KG1 (cell line): ENCODE measurements at regions not wholly inside any gene's neighbourhood (a gene's known extent, or its start where the extent isn't known, plus 50 kb on each side); places are given as distances from the start of the nearest gene placed in this dataset.

ENCODE experiments used
- DNase-seq: peaks from one replicate; lab custom pipeline; 2025; lab: John Stamatoyannopoulos, UW

- DNase-seq: no peak
These were observed 880.2 kb downstream of the NLGN4Y start for GRCh38 chrY:15404551-15404950.

GRCh38 chrY:15415165-15415564, 890.8 kb downstream of the NLGN4Y start:
- no peak for DNase-seq

- DNase-seq: no peak
These were observed 894.3 kb downstream of the NLGN4Y start for GRCh38 chrY:15418613-15419012.

DNA sequence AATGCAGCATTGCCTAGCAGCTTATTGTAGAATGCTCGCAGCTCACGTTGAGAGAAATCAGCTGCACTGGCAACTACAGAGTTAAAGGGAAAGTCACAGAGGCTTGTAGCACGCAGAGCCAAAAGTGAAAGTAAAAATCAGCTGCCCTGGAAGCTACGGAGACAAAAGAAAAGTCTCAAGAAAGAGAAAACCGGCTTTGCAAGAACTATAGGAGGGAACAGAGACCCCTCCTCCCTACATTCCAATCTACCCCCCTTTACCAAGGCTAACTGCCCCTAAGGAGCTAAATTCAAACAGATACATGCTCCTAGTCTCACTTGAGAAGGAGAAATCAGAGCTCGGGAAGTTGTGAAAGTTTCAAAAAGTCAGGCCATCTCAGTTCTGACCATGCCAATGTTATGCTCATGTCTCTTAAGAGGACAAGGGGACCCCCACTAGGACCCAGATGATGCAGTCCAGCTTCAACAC, 900.4 kb downstream of the NLGN4Y start:
- DNase-seq: peak; percentile 11

DNA sequence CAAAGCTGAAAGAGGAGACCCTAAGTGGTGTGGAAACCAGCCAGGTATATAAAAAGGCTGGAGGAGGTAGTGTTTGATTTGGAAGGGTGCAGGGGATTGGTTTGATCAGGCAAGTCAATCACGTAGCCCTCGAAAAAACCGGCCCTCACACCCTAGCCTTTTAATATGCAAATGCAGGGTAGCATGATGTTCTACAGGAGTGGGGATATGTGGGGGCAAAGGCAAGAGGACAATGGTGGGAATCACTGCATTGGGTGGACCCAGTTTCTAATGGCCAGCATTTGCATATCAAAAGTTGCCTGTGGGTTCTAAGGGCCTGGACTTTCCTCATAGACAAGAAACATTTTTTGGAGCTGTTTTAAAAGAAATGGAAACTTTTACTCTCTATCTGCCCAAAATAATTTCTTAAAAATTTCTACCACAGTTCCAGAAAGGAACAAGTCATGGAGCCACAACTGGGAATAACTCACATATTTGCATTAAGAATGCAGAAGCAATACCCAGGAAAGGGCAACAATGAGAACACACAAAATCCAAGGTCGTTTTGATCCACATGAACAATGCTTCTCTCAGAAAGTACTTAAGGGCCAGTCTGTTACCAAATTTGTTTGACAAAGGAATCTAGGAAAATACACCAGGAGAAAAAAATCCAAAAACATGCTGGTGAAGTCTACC, 915.8 kb downstream of the NLGN4Y start:
- DNase-seq: no peak

DNA sequence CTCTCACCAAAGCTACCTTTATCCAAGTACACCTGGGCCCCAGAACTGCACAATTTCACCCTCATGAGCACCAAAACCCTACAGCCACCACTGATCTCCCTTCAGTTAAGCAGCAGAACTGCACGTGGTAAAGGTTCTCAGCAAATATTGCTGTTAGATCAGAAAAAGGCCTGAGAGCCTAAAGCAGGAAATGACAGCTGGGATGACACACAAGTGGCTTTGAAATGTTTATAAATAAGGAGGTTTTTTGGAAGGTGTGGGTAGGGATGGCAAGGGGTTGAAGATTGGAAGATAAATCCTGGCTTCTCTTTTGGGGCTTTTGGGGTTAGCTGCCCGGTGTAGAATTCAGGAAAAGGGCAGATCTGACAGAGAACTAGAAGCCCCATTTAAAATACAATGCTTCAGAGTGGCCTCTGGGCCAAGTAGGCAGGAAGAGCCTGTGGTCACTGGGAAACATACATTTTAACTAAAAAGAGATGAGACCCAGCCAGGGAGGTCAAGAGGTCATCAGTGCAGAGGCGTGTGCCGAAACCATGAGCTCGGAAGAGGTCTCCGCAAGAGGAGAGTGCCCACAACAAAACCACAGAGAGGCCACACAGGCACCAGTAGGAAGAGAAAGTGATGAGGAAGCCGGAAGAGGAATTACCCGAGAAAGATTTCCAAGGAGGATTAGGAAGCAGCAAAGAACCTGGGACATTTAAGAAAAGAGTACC, 916.5 kb downstream of the NLGN4Y start:
- no peak for DNase-seq

GRCh38 chrY:15441878-15442277, 917.5 kb downstream of the NLGN4Y start:
- DNase-seq: no peak

DNA sequence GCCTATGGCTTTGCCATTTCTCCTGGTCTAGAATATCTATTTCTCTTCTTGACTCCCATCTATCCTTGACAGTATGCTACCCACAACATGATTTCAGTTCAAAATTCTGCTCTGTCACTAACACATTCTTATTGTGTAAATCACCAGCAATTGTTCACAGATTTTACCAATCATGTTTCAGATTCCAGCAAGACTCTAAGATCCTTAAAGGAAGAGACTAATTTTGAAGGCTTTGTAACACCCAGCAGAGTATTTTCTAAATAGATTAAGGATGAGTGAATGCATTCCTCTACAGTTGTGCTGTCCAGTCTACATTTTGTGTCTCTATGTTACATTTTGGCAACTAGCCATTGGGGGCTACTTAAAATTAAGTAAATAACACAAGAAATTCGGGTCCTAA, 921.5 kb downstream of the NLGN4Y start:
- DNase-seq: no peak

- DNase-seq: no peak
These were observed 922.5 kb downstream of the NLGN4Y start for GRCh38 chrY:15446861-15447260.

DNA sequence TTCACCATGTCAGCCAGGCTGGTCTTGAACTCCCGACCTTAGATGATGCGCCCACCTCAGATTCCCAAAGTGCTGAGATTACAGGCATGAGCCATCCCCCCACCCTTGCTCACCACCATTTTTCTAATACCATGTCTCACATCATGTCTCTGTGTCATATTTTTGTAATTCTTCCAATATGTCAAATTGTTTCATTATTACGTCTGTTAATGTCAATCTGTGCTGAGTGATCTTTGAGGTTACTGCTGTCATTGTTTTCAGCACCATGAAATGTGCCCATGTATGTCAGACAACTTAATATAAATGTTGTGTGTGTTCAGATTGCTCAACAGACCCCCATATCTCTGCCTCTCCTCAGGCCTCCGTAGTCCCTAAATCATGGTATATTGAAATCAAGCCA, 923.6 kb downstream of the NLGN4Y start:
- DNase-seq: no peak

DNA sequence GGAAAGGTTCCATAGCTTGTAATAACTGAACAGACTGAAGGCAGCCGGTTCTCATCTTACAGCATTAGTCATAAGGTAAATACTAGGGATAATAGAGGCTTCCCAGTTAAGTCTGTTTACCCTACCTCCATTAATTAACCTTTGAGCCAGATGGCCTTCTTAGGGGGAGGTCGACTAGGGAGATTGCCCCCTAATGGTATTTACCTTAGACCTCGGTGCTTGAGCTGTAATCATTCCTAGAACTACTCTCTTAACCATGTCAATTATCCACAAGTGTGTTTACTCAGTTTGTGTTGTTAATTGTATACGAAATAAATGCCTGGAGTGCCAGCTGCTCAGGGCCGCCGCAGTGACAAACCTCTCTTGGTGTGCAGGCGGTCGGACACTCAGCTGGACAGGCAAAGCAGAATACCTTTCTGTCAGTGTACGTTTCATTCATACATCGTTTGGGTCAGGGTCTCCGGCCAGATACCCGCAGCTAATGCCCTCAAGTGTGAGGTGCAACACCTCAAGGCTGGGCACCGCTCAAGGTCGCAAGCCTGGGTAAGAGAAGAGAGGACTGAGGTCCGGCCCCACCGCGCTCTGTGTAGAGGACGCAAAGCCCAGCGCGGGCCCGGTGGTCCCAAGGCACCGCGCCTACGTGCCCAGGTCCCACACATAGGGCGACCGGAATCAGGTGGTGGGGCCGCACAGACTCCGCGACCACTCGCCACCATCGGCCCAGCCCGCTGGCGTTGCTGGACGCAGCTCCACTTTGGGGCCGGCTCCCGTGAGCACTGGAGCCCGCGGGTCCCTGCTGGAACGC, 931.0 kb downstream of the NLGN4Y start:
- no peak for DNase-seq

DNA sequence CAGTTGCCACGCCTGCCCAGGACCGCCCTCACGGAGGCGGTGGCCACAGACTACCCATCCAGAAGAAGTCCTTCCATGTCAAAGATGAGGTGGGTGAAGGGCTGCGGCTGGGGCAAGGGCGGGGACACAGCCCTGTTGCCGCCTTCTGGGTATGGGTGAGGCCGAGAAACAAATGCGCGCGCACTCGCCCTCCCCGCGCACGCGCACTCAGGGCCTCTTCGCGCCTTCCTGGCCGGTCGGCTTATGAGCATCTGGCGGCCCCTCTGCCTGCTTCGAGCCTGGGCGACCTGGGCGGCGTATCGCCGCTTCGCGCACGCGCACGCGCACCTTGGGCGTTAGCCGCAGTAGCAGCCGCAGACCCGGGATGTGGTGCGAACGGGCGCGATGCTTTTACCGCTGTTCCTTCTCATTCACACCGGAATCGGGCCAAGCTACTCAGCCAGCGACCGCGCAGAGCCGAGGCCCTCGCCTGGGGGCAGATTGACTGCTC, 931.7 kb downstream of the NLGN4Y start:
- DNase-seq: no peak

DNA sequence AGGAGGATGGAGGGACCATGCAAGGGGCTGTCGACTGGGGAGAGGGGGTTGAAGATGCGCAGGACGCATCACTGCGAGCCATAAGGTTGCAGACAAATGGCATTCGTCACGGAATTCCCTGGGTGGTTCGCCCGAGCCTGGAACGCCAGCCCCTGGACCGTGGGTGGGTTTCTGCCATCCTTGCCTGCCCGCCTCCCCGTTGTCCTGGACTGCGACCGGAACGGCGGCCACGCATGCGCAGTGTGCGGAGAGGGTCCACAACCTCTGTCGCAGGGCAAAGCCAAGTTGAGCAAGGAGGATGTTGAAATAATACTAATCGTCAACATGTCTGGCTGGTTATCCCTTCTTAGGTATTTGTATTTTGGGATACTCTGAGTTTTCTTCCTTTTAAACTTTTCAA, 932.2 kb downstream of the NLGN4Y start:
- no peak for DNase-seq

DNA sequence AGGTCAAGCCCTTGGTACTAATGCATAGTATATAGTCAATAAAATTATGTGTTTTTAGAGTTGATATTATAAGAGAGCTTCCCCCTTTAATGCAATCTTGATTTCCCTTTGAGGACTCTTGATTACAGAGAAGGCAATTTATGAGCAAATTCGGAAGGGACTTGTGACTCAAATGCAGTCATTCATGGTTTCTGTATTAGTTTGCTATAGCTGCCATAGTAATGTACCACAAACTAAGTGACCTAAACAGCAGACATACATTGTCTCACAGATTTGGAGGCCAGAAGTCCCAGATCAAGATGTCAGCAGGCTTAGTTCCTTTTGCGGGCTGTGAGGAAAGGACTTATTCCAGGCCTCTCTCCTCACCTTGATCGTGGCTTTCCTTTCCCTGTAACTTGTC, 933.4 kb downstream of the NLGN4Y start:
- no peak for DNase-seq

- no peak for DNase-seq
These were observed 934.1 kb downstream of the NLGN4Y start for GRCh38 chrY:15458426-15458825.

GRCh38 chrY:15465880-15466279, 941.6 kb downstream of the NLGN4Y start:
- DNase-seq: no peak

DNA sequence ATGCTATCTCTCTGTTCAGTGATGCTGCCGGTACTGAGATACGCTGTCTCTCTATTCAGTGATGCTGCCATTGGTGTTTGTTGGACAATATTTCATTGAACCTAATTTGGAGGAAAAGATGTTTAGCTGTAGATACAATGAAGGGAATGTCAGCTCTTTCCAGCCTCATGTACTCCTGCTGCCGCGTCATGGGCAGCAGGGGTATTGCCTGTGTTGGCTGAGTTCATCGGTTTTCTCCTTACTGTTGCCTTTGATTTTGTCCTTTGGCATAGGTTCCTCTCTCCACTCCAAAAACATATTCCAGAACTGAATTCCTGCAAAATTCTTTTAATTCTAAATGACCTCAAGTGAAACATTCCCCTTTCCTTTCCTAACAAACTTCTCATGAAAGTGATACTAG, 942.6 kb downstream of the NLGN4Y start:
- DNase-seq: no peak

GRCh38 chrY:15468091-15468490, 943.8 kb downstream of the NLGN4Y start:
- DNase-seq: no peak

GRCh38 chrY:15471371-15471770, 947.0 kb downstream of the NLGN4Y start:
- no peak for DNase-seq

GRCh38 chrY:15478348-15478963, 954.1 kb downstream of the NLGN4Y start:
- no peak for DNase-seq

DNA sequence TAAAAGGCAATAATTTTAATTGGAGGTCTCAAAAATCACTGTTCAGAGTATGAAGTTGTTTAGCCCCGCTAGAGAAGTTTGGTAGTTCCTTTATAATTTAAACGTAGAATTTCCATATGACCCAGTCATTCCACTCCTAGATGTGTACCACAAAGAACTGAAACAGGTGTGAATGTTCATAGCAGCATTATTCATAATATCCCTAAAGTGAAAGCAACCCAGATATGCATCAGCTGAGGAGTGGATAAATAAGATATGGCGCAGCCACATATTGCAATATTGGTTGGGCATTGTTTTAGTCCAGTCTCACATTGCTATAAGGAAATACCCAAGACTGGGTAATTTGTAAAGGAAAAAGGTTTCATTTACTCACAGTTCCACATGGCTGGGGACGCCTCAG, 976.2 kb downstream of the NLGN4Y start:
- no peak for DNase-seq

DNA sequence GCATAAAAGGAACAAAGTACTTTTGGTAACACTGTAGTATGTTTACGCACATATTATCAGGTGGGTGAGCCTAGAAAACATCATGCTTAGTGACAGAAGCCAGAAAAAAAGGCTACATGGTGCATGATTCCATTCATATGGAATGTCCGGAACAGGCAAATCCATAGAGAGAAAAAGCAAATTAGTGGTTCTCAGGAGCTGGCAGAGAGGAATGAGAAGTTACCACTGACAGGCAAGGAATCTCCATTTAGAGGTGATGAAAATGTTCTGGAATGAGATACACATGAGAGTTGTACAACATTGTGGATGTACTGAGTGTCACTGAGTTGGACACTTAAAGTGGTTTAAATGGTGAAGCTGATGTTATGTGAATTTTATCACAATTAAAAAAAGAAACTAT, 976.9 kb downstream of the NLGN4Y start:
- DNase-seq: no peak
